Stimulated activated naive CD8-positive, alpha-beta T cell treated with anti-CD3 and anti-CD28 coated beads, Interleukin-15, amount 100 ng/mL, for 72 hours (primary cell): ENCODE measurements at regions not wholly inside any gene's neighbourhood (a gene's known extent, or its start where the extent isn't known, plus 50 kb on each side); places are given as distances from the start of the nearest gene placed in this dataset.

Experiments
- ATAC-seq: fragments of 150-1000 bp; cut with Tn5 transposase; 2 replicates; pipeline ENCODE4 v1.10.0; 2021; ENCODE audit warnings: mild to moderate bottlenecking, moderate library complexity
- DNase-seq, 2 donors: peaks; one replicate each; pipeline ENCODE4 v3.0.0; 2021 to 2022
- H3K27ac Mint-ChIP-seq, 2 donors: one replicate each; pipeline ENCODE4 v1.8.0; 2022; ENCODE audit warnings: mild to moderate bottlenecking in 2 of 2, mixed read lengths in 2 of 2, moderate library complexity in 2 of 2
- H3K27me3 Mint-ChIP-seq: one replicate; pipeline ENCODE4 v1.8.0; 2022; ENCODE audit warnings: mixed read lengths
- H3K4me1 Mint-ChIP-seq: one replicate; pipeline ENCODE4 v1.8.0; 2022; ENCODE audit warnings: mild to moderate bottlenecking, mixed read lengths
- H3K4me3 Mint-ChIP-seq, 2 donors: one replicate each; pipeline ENCODE4 v1.8.0; 2022; ENCODE audit warnings: mild to moderate bottlenecking in 2 of 2, mixed read lengths in 2 of 2, moderate library complexity in 1 of 2
- H3K9me3 Mint-ChIP-seq, 2 donors: one replicate each; pipeline ENCODE4 v1.8.0; 2022; ENCODE audit warnings: mixed read lengths in 2 of 2

GRCh38 chr5:135232958-135233357 is 166.1 kb downstream of the MACROH2A1 start:
- no peaks in the 10 kb centered on the region for H3K4me1 Mint-ChIP-seq
- ATAC-seq (no peak), DNase-seq (no peak)
- no peaks in the 10 kb centered on the region for H3K27me3 Mint-ChIP-seq
- no peak overlapping the region for H3K27ac Mint-ChIP-seq
- no peaks in the 10 kb centered on the region for H3K9me3 Mint-ChIP-seq
- no peak overlapping the region for H3K4me3 Mint-ChIP-seq

GRCh38 chr5:135231289-135231688 is 167.7 kb downstream of the MACROH2A1 start:
- ATAC-seq = no peak
- Mint-ChIP-seq H3K27me3 (no peaks in the 10 kb centered on the region), H3K4me1 (no peaks in the 10 kb centered on the region), H3K9me3 (no peaks in the 10 kb centered on the region), H3K4me3 (no peak overlapping the region), H3K27ac (peak overlapping the region in 1 of 2 donors; percentile 75)
- no peak for DNase-seq

DNA sequence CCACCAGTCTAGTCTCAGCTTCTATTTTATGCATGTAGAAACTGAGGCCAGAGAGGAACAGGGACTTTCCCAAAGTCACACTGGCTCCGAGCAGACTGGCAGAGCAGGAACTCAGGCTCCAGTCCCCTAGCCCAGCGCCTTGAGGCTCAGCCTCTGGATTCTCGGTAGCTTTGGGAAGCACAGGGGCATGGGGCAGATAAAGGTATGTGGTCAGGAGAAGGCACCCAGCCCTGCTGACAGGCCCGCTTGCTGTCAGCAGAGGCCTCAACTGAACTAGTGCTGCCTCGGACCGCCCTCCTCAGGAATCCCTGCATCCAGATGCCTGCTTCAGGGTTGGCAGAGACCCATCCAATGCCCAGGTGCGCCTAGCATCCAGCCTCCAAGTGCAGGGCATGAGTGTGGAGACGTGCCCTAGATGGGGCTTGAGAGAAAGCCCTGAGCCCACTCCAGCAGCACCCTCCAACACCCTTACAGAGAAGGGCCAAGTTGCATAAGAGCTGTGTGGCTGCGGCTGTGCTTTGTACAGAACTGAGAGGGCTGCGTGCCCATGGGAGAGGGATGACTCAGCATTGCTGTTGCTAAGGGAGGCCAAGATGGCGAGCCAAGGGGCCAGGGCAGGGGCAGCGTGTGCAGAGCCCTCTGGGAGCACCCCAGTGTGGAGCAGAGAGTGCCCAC is 168.6 kb downstream of the MACROH2A1 start:
- ATAC-seq = no peak
- no peak overlapping the region for H3K27ac Mint-ChIP-seq
- no peaks in the 10 kb centered on the region for H3K4me1 Mint-ChIP-seq

DNA sequence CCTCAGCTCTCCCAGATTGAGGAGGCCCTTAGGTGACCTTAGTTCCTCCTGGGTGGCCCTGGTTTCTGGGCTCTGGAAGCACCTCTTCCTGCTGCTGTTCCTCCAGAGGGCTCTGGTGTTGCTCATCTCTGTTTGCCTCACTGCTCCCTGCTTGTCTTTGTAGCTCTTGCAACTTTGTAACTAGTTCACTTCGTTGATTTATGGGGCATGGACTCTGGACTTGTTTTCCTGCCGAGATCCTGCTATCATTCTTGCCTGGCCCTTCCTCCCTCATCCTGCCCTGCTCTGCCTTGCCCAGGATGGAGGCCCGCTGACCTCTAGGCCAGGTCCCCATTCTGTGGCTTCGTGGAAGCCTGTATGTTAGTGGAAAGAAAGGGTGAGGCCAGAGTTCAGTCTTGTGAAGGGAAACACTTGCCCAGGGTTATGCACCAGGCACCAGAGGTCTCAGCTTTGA is 169.3 kb downstream of the MACROH2A1 start:
- no peaks in the 10 kb centered on the region for H3K9me3 Mint-ChIP-seq
- ATAC-seq (no peak), DNase-seq (no peak)
- no peaks in the 10 kb centered on the region for H3K4me1 Mint-ChIP-seq
- H3K4me3 Mint-ChIP-seq = no peak overlapping the region
- no peaks in the 10 kb centered on the region for H3K27me3 Mint-ChIP-seq
- H3K27ac Mint-ChIP-seq = peak overlapping the region in 1 of 2 donors; percentile 19

More for the DNA sequence above, 168.6 kb downstream of the MACROH2A1 start:
- no peak overlapping the region for H3K4me3 Mint-ChIP-seq
- no peak for DNase-seq
- H3K27me3 Mint-ChIP-seq = no peaks in the 10 kb centered on the region
- H3K9me3 Mint-ChIP-seq = no peaks in the 10 kb centered on the region

DNA sequence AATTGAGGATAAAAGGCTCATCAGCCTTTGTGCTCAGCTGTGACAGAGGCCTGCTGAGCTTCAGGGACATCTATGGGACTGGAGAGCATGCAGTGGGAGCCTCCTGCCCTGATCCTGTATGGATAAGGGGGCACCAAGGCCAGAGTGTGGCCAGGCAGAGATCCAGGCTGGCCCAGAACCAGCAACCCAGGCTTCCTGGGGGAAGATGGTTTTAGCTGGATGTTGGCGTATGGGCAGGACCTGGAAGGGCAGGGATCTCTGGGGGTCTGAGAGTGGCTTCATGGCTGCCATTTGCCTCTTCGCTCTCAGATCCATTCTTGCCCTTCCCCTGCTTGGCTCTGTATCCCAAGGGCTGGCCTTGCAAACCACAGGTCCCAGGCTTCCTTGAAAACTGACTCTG is 169.9 kb downstream of the MACROH2A1 start:
- ATAC-seq (no peak), DNase-seq (no peak)
- no peaks in the 10 kb centered on the region for H3K27me3 Mint-ChIP-seq
- no peak overlapping the region for H3K4me3 Mint-ChIP-seq
- no peaks in the 10 kb centered on the region for H3K9me3 Mint-ChIP-seq
- no peak overlapping the region for H3K27ac Mint-ChIP-seq
- H3K4me1 Mint-ChIP-seq = no peaks in the 10 kb centered on the region

DNA sequence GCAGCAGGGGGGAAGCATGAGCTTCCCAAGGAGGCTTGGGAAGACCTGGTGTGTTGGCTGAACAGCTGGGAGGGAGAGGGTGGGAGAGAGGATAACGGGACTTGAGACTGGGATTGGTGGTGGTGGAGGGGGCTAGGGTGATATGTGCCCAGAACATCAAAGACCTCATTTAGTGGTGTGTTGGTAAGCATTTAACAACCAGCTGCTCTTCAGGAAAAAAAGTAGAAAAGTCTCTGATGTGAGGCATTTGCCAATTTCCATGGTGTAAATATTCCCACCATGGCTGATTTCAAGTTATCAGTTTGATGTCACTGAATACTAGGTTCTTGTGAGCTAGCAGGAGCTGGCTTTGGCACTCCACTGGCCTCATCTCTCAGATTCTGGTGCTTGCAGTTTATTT is 170.8 kb downstream of the MACROH2A1 start:
- Mint-ChIP-seq H3K4me3 (no peak overlapping the region), H3K27ac (no peak overlapping the region), H3K27me3 (no peaks in the 10 kb centered on the region), H3K4me1 (no peaks in the 10 kb centered on the region), H3K9me3 (no peaks in the 10 kb centered on the region)
- DNase-seq = no peak
- ATAC-seq = no peak

GRCh38 chr5:135227064-135228022 is 171.7 kb downstream of the MACROH2A1 start:
- Mint-ChIP-seq H3K27ac (no peak overlapping the region), H3K4me1 (no peaks in the 10 kb centered on the region), H3K9me3 (no peaks in the 10 kb centered on the region), H3K4me3 (no peak overlapping the region), H3K27me3 (no peaks in the 10 kb centered on the region)
- DNase-seq (no peak), ATAC-seq (no peak)

GRCh38 chr5:135225856-135226560 is 173.0 kb downstream of the MACROH2A1 start:
- Mint-ChIP-seq H3K4me1 (no peaks in the 10 kb centered on the region), H3K9me3 (no peaks in the 10 kb centered on the region), H3K27ac (no peak overlapping the region), H3K27me3 (no peaks in the 10 kb centered on the region), H3K4me3 (no peak overlapping the region)
- ATAC-seq (no peak), DNase-seq (no peak)

DNA sequence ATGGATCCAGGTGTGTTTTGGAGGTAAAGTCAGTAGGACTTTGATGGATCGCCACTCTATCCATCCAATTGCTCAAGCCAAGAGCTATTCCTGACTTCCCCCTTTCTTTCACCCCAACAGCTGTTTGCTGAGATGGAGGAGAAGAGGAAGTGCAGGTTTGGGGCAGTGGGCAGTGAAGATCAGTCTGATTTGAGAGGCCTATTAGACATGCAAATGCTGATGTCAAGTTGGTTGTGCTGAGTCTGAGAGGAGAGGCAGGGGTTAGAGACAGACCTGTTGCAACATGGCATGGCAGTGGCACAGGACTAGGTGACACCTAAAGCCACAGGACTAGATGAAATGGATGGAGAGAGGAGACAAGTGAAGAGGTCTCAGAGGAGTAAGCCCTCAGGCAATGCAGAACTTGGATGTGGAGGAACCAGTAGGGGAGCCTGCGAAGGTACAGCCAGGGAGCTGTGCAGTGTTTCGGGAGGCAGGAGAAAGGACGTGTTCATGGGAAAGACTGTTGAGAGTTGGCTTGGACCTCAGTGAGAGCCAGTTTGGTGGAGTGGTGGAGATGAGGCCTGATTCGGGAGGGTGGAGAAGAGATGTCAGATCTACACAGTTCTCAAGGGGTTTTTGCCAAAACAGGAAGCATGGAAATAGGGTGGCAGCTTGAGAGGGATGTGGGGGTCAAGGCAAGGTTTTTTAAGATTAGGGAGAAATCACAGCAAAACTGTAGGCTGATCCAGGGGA is 175.0 kb downstream of the MACROH2A1 start:
- H3K9me3 Mint-ChIP-seq = no peaks in the 10 kb centered on the region
- no peak for DNase-seq
- H3K27me3 Mint-ChIP-seq = no peaks in the 10 kb centered on the region
- no peaks in the 10 kb centered on the region for H3K4me1 Mint-ChIP-seq
- no peak overlapping the region for H3K4me3 Mint-ChIP-seq
- ATAC-seq = no peak
- H3K27ac Mint-ChIP-seq = no peak overlapping the region

GRCh38 chr5:135223404-135223803 is 175.6 kb downstream of the MACROH2A1 start:
- Mint-ChIP-seq H3K4me3 (no peak overlapping the region), H3K4me1 (no peaks in the 10 kb centered on the region), H3K27me3 (no peaks in the 10 kb centered on the region), H3K9me3 (no peaks in the 10 kb centered on the region), H3K27ac (no peak overlapping the region)
- peak in 1 of 2 donors; percentile 2 for DNase-seq
- ATAC-seq = no peak

DNA sequence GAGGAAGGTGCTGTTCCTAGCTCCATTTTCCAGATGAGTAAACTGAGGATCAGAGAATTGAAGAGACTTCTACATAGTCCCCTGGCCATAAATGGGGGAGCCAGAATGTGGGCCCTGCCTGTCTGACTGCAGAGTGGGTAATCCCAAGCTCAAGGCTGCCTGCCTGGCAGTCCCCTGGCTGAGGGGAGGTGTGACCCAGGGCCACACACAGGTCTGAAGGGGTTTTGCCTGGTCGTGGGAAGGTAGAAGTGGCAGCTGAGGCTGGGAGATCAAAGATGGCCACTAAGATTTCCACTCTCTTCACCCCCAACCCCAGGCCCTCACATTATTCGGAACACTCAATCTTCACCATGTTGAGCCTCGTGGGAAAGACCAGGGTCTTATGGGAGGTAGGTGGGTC is 176.3 kb downstream of the MACROH2A1 start:
- DNase-seq (peak in 1 of 2 donors; percentile 4), ATAC-seq (no peak)
- Mint-ChIP-seq H3K27ac (no peak overlapping the region), H3K4me3 (no peak overlapping the region), H3K9me3 (no peaks in the 10 kb centered on the region), H3K27me3 (no peaks in the 10 kb centered on the region), H3K4me1 (no peaks in the 10 kb centered on the region)

DNA sequence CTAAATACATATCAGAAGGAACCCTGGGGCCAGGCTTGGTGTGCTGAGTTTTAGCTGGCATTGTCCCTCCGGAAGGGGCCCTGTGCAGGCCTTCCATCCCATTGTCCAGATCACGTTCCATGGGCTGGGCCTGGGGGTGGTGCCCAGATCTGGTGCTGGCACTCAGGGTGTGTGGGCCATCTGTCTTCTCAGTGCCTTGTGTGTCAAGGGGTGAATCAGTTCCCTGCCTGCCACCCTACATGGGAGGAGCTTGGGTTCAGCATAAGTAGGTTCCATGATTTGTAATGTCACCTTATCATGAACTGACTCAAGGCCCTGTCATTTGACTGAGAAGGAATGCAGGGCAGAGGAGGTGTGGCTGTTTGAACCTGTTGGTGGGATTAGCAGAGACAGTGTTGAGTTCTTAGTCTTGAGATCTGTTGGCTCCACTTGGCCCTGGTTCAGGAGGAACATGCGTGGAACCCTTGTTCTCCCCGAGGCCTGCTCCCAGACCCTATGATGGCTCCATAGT is 176.8 kb downstream of the MACROH2A1 start:
- Mint-ChIP-seq H3K27ac (no peak overlapping the region), H3K27me3 (no peaks in the 10 kb centered on the region), H3K4me3 (no peak overlapping the region), H3K9me3 (no peaks in the 10 kb centered on the region), H3K4me1 (no peaks in the 10 kb centered on the region)
- DNase-seq = peak in 1 of 2 donors; percentile 6
- ATAC-seq = no peak

GRCh38 chr5:135221696-135222095 is 177.3 kb downstream of the MACROH2A1 start:
- H3K4me3 Mint-ChIP-seq = no peak overlapping the region
- no peaks in the 10 kb centered on the region for H3K4me1 Mint-ChIP-seq
- H3K27me3 Mint-ChIP-seq = no peaks in the 10 kb centered on the region
- H3K27ac Mint-ChIP-seq = no peak overlapping the region
- ATAC-seq (no peak), DNase-seq (peak in 1 of 2 donors; percentile 1)
- H3K9me3 Mint-ChIP-seq = no peaks in the 10 kb centered on the region

- Mint-ChIP-seq H3K27me3 (no peaks in the 10 kb centered on the region), H3K27ac (no peak overlapping the region), H3K4me3 (no peak overlapping the region)
These were observed 177.9 kb downstream of the MACROH2A1 start for GRCh38 chr5:135221187-135221473.

More at GRCh38 chr5:135221187-135221473, 177.9 kb downstream of the MACROH2A1 start:
- Mint-ChIP-seq H3K4me1 (no peaks in the 10 kb centered on the region), H3K9me3 (no peaks in the 10 kb centered on the region)
- ATAC-seq (no peak), DNase-seq (peak in 1 of 2 donors; percentile 4)
